ENCODE measurements at regions not wholly inside any gene's neighbourhood (a gene's known extent, or its start where the extent isn't known, plus 50 kb on each side); places are given as distances from the start of the nearest gene placed in this dataset.
"Not testable (repeated sequence)": the region's sequence is repeated elsewhere in the genome, so short reads cannot be mapped to it uniquely, and the experiment has no call there.

DNA sequence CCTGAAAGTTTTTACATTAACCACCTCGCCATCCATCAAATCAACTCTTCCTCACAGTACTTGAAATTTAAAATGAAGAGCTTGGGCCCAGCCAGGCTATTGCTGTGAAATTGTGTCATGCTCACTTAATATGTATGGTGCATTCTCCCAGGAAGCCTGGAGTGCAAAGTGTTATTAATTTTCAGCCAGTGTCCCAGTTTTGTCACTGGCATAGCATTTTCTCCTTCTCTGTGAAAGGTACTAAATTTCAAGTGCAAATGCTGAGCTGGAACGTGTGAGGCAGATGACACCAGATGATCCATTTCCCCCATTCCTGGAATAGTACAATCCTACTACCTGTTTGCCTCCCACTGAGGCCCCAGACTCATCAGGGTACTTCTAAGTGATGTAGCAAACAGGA lies 397.6 kb upstream of the ACTBL2 start:
- H3K4me3 Mint-ChIP-seq (ENCODE audit: unreplicated experiment): no peak overlapping the region
- H3K9me3 Mint-ChIP-seq (ENCODE audit: unreplicated experiment): peaks cover 4% of the 10 kb centered on the region
- no peak for DNase-seq
- H3K36me3 Mint-ChIP-seq (ENCODE audit: unreplicated experiment): no peaks in the 10 kb centered on the region
- H3K4me1 Mint-ChIP-seq (ENCODE audit: low read depth, unreplicated experiment): no peaks in the 10 kb centered on the region
- H3K27ac Mint-ChIP-seq (ENCODE audit: unreplicated experiment): no peak overlapping the region
- H3K27me3 Mint-ChIP-seq (ENCODE audit: unreplicated experiment): no peaks in the 10 kb centered on the region
- TF ChIP-seq, protein P1, sequence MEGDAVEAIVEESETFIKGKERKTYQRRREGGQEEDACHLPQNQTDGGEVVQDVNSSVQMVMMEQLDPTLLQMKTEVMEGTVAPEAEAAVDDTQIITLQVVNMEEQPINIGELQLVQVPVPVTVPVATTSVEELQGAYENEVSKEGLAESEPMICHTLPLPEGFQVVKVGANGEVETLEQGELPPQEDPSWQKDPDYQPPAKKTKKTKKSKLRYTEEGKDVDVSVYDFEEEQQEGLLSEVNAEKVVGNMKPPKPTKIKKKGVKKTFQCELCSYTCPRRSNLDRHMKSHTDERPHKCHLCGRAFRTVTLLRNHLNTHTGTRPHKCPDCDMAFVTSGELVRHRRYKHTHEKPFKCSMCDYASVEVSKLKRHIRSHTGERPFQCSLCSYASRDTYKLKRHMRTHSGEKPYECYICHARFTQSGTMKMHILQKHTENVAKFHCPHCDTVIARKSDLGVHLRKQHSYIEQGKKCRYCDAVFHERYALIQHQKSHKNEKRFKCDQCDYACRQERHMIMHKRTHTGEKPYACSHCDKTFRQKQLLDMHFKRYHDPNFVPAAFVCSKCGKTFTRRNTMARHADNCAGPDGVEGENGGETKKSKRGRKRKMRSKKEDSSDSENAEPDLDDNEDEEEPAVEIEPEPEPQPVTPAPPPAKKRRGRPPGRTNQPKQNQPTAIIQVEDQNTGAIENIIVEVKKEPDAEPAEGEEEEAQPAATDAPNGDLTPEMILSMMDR (IDR thresholded peaks at IDR 0.05; ENCODE audit: partially characterized antibody, unreplicated experiment): no peak

GRCh38 chr5:57878301-57878722 lies 395.7 kb upstream of the ACTBL2 start:
- no peaks in the 10 kb centered on the region for H3K4me1 Mint-ChIP-seq (ENCODE audit: low read depth, unreplicated experiment)
- no peak overlapping the region for H3K4me3 Mint-ChIP-seq (ENCODE audit: unreplicated experiment)
- no peaks in the 10 kb centered on the region for H3K36me3 Mint-ChIP-seq (ENCODE audit: unreplicated experiment)
- no peaks in the 10 kb centered on the region for H3K27me3 Mint-ChIP-seq (ENCODE audit: unreplicated experiment)
- DNase-seq: no peak
- TF ChIP-seq, protein P1 (IDR thresholded peaks at IDR 0.05; ENCODE audit: partially characterized antibody, unreplicated experiment): no peak
- H3K9me3 Mint-ChIP-seq (ENCODE audit: unreplicated experiment): peaks cover 4% of the 10 kb centered on the region
- no peak overlapping the region for H3K27ac Mint-ChIP-seq (ENCODE audit: unreplicated experiment)

DNA sequence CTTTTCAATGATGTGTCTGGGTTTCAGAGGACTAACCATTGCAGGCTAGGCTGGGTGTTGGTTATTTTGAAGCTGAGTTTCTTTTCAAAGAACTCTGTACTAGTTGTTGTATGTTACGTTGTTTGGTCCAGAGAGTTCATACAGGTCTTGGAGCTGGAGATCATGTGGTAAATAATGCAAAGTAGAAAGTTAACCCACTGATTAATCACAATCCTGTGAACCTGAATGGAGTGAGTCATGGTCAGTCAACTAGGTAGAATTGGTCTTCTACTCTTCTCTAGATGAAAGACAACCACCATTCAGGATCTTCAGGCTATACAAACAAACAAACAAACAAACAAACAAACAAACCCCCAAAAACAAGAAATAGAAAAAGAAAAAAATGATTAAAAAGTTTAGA lies 388.9 kb upstream of the ACTBL2 start:
- DNase-seq: no peak
- Mint-ChIP-seq H3K27me3 (ENCODE audit: unreplicated experiment) (peaks cover 3% of the 10 kb centered on the region), H3K4me3 (ENCODE audit: unreplicated experiment) (no peak overlapping the region), H3K36me3 (ENCODE audit: unreplicated experiment) (peaks cover 5% of the 10 kb centered on the region), H3K27ac (ENCODE audit: unreplicated experiment) (no peak overlapping the region), H3K4me1 (ENCODE audit: low read depth, unreplicated experiment) (no peaks in the 10 kb centered on the region), H3K9me3 (ENCODE audit: unreplicated experiment) (peaks cover 3% of the 10 kb centered on the region)
- TF ChIP-seq, protein P1 (IDR thresholded peaks at IDR 0.05; ENCODE audit: partially characterized antibody, unreplicated experiment): no peak

- H3K9me3 Mint-ChIP-seq (ENCODE audit: unreplicated experiment); H3K27ac Mint-ChIP-seq (ENCODE audit: unreplicated experiment); H3K27me3 Mint-ChIP-seq (ENCODE audit: unreplicated experiment); DNase-seq; H3K4me1 Mint-ChIP-seq (ENCODE audit: low read depth, unreplicated experiment); H3K36me3 Mint-ChIP-seq (ENCODE audit: unreplicated experiment); H3K4me3 Mint-ChIP-seq (ENCODE audit: unreplicated experiment): not testable (repeated sequence)
Measured at GRCh38 chr5:57870267-57870666, 387.7 kb upstream of the ACTBL2 start.

GRCh38 chr5:57863661-57864060 lies 381.1 kb upstream of the ACTBL2 start:
- DNase-seq: no peak
- H3K27ac Mint-ChIP-seq (ENCODE audit: unreplicated experiment): no peak overlapping the region

More at GRCh38 chr5:57863661-57864060, 381.1 kb upstream of the ACTBL2 start:
- Mint-ChIP-seq H3K9me3 (ENCODE audit: unreplicated experiment) (no peaks in the 10 kb centered on the region), H3K4me1 (ENCODE audit: low read depth, unreplicated experiment) (no peaks in the 10 kb centered on the region), H3K27me3 (ENCODE audit: unreplicated experiment) (no peaks in the 10 kb centered on the region), H3K4me3 (ENCODE audit: unreplicated experiment) (no peak overlapping the region), H3K36me3 (ENCODE audit: unreplicated experiment) (no peaks in the 10 kb centered on the region)
- TF ChIP-seq, protein P1 (IDR thresholded peaks at IDR 0.05; ENCODE audit: partially characterized antibody, unreplicated experiment): no peak
